GM18858 (cell line): ENCODE measurements at regions not wholly inside any gene's neighbourhood (a gene's known extent, or its start where the extent isn't known, plus 50 kb on each side); places are given as distances from the start of the nearest gene placed in this dataset.
A peak's percentile ranks its signal among the peaks of the same experiment; 100 is the strongest.

Experiments
- ATAC-seq: cut with Tn5 transposase; IDR thresholded peaks from one replicate; pipeline ENCODE4 v1.9.1; 2021; ENCODE audit not compliant: unreplicated experiment

DNA sequence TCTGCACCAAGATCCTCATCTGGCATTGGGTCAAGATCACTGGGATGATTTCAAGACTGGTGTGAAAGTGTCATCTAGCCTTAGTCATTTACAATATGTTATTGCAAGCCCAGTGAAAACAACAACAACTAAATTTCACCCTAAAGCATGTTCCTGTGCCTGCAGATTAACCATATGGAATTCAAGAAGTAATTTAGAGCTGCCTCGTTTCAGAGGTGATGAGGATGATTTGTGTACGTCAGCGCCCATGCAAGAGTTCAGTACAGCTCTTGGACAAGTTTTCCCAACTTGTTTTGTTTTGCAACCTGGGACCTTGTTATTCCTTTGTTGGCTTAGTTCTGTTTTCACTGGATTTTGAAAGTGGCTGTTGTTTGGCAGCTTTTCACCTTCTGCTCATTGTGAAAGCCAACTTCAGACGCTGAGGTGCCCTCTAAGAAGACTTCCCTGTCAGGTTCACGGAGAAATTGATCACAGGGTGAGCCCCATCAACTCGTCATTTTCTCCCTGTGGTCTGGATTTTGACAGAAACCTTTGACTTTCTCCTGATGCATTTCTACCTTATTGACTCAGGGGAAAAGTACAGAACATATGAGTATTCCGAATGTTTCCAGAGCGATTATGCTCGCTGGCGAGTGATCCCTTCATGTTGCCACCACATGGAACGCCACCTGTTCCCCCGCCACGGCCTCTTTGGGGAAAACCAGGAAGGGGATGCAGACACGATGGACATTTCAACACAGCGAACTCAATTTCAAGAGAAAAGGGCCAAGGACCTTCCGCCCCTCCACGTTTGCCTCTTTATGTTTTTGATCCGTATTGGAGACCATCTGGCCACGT lies 85.6 kb downstream of the FOXL1 start:
- ATAC-seq: no peak

DNA sequence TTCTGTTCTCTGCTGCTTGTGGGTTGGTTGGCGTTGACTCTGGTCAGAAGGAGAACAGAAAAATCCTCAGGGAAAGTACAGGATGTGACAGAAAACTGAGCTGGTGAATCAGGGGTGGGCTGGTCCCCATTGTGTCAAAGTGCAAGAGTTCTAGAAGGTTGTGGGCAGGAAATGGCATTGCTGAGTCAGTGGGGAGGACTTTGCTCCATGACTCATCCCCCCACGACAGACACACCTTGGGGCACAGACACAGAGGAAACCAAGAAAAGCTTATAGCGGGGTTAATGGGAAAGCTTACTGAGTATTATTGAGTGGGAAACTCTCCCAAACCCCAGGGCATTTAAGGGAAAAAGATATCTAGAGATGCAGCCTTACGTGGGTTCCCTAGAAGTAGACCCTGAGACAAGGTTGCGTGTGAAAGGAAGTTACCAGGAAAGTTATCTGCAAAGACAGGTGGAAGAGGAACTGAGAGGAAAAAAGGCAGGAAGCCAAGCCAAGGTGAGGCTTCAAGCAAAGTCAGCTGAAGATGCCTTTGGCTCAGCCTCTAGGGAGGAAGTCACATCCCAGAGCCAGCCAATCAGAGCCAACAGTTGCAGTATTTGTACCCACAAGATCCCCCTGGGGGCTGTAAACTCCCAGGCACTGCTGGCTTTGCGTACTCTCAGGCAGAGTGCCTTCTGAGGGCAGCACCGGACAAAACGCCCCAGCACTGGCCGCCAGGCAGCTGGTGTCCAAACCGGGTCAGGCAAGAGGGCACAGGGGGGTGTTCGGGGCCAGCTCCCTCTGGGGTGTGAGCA lies 86.4 kb downstream of the FOXL1 start:
- ATAC-seq: peak; percentile 66

DNA sequence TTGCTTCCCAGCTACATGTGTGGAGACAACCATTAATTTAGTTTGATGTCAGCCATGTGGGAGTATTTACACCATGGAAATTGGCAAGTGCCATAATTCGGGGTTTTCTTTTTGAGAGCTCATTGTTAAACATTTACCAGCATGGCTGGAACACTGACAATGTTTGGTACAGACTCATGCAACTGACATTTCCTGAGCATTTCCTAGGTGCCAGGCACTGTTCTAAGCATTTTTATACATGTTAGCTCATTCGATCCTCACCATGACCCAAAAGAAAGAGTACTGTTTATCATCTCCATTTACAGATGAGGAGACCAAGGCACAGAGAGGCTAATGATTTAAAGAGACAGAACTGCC lies 86.9 kb downstream of the FOXL1 start:
- no peak for ATAC-seq

DNA sequence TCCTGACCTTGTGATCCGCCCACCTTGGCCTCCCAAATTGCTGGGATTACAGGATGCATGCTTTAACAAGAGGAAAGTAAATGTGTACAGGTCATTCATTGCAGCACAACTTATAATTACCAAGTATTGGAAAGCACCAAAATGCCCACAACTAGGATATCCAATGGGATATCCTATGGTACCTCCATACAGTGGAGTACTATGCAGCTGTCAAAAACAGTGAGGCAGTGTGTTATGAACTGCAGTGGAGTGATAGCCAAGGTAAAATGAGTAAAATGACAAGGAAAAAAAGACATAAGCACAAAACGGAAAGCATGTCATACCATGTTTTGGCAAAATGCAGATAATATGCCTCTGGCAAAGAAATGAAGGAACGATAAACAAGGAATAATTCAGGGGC lies 87.6 kb downstream of the FOXL1 start:
- ATAC-seq: no peak

DNA sequence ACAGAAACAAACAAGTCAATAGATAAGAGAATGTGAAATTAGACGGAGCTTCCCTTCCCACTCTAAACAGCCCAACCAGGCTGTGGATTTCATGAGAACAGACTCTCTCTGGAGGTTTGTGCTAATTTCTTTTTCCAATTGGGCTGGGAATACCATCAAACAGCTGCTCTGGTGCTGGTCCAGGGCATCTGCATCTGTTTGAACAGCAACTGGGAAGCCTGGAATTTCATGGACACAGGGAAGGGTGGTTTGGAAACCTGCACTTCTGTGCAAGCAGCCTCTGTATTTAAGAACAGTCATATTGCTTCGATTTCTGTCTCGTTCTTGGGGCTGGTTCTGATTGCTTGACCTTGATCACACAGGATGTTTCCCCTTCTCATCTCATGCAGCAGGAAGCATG lies 88.7 kb downstream of the FOXL1 start:
- no peak for ATAC-seq

DNA sequence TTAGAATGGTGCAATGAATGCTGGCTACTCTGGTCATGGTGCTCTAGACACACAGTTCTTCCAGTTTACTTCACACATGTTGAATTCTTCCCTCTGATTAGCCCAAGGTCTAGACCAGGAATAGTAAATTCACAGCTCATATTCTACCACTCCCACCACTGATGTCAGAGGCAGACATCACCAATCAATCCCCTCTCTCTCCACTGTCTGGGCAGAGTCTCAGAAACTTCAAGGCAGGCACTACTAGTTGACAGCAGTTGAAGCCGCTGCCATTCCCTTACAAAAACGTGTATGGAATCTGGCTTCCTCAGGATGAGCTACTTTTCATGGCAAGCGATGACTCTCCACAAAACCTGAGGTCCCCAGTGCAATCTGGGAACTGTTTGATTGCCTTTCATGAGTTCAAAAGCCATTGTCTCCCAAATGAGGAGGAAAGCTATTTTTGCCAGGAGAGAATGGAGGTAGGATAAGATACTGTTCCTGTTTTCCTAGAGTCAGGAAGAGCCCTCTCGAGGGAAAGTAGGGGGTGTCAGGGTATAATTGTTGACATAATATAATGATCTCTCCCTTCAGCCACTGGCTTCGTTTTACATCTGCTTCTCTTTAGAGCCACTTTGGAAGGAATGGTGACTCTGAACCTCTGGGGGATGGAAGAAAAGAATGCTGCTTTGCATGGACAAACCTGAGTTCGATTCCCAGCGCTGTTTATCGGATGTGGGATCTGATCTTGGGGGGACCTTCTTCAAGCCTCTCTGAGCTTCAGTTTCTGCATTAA lies 90.0 kb downstream of the FOXL1 start:
- ATAC-seq: no peak

DNA sequence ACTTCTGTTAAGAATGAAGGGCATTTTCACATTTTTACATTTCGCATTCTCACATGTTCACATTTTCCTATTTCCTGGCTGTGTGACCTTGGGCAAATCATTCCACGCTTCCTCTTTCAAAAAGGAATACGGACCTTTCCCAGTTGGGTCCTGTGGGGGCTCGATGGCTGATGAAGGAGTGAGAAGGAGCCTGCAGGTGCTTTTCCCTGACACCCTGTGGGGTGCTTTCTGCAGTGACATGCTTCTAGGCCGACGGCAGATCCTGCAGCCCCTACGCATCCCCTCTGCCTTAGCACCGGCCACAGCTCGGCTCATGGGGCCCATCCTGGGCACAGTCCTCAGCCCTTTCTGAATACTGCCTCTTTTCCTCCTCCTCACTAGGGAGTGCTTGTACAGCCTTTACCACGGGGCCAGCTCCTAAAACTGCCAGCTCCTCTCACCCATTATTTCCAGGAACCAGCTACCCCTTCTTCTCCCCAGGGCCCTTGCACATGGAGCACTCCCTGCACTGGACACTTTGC lies 91.0 kb downstream of the FOXL1 start:
- no peak for ATAC-seq

DNA sequence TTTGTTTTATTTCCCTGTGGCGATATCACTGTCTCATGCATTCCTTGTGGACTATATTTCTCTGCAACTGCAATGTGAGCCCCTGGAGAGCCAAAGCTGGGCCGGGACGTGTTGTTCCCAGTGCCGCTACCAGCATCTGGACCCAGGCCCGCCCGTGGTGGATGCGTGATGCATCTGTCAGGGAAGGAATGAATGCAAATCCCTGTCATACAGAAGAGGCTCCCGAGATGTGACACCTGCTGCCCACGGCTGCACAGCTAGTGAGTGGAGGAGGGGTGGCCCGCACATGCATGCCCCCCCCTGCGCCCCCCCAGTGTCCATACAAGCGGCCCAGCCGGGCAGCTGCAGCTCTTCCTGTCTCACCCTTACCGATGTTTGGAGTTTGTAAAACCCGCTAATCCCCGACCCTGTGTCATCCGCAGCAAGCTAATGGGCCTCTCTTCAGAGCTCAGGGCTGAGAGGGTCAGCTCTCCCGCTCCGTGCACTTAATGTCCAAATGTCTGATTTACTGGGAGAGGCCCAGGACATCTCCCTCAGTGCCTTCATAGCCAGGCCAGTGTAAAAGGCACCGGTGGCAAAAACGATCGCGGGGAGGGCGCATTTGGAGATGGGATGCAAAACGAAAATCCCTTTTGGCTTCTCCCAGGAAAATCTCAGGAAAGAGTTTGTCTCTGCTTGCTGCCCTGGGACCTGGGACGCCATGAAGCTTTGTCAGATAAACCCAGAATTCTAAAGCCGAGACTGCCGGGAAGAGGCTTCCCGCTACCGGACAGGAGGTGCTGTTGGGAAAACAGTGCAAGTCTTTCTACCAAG lies 91.8 kb downstream of the FOXL1 start:
- no peak for ATAC-seq

DNA sequence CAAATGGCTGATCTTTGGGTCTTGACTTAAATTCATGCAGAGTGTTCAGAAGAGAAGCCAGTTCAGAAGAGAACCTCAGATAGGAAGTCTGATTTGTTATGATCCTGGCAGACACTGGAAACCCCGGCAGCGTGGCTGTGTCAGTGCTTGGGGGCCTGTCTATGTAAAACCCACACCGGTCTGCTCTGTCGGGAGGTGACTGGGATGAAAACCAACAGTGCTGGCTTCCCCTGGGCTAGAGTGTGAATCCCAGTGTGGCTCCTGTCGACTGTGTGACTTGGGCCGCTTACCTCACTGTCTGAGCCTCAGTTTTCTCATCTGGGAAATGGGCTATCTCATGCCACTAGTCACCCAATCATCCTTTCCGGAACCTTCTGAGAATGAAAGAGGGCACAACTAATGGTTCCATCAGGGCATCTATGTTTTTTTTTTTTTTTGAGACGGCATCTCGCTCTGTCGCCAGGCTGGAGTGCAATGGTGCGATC lies 92.4 kb downstream of the FOXL1 start:
- no peak for ATAC-seq

DNA sequence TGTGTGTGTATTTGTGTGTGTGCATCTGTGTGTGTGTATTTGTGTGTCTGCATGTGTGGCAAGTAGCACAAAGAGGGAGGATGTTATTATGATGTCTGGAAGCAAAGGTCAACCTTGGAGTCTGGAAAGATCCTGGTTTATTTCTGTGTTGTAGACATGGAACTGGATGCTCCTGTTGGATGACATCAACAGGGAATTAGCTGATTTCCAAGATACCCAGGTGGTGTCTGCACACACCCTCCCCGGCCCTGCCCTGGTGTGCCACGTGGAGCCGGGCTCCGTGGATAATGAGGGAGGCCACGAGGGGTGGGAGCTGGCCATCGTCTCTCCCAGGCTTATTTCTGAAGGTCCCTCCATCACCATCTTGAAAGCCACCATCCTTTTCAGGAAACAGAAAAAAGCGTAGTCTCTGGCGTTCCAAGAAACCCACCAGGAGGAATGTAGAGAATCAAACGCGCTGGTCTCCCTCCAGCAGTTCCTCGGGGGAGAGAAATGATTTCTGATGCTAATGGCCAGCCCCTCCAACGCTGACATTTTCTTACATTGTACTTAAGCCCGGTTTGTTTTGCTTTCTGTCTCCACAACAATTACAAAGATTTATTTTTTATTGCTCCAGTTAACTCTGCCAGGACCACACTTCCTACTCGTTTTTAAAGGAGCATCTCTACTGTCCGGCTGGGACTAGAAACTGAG lies 93.3 kb downstream of the FOXL1 start:
- no peak for ATAC-seq

DNA sequence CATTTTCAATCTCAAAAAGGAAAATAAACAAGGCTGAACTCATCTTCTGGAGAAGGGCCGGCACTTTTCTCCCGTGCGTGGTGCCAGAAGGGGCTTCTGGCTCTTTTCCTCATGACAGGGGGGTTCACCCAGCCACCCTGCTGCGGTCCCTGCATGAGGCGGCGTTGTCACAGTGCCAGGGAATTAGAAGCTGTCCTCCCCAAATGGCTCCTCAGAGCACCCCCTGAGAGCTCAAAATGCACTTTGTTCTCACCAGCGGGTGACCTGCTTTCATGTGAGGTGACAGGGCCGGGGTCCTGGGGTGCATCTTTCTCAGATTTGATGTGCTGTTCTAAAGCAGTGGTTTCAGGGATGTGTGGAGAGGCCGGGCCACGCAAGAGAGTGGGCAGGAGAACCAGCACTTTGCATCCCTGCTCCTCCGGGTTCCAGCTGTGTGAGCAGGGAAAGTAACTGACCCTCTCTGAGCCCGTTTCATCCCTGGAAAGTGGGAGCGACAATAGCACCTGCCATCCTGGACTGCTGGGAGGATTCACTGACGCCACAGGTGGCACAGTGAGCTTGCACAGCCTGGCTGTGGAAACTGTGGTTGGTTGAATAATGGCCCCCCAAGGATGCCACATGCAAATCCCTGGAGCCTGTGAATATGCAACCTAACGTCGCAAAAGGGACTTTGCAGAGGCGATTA lies 94.0 kb downstream of the FOXL1 start:
- no peak for ATAC-seq

DNA sequence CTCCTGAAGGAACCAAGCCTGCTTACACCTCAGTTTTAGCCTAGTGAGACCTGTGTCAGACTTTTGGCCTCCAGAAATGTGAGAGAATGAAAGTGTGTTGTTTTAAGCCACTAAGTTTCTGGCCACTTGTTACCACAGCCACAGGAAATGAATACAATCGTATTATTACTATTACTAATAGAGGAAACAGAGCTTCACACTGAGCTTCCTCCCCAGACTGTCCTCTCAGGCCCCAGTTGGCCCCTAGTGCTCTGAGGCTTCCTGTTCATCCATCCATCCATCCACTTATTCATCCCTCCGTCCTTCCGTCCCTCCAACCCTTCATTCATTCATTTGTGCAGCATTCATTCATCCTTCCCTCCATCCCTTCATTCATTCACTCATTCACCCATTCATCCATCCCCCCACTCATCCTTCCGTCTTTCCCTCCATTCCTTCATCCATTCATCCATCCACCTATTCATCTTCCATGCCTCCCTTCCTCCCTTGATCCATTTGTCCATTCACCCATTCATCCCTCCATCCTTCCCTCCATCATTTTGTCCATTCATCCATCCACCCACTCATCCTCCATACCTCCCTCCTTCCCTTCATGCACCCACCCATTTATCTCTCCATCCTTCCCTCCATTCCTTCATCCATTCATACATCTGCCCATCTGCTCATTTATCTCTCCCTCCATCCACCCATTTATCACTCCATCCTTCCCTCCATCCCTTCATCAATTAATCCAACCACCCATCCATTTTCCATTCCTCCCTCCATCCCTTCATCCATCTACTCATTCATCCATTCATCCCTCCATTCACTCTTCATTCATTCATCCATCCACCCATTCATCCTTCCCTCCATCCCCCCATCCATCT lies 95.0 kb downstream of the FOXL1 start:
- ATAC-seq: no peak

DNA sequence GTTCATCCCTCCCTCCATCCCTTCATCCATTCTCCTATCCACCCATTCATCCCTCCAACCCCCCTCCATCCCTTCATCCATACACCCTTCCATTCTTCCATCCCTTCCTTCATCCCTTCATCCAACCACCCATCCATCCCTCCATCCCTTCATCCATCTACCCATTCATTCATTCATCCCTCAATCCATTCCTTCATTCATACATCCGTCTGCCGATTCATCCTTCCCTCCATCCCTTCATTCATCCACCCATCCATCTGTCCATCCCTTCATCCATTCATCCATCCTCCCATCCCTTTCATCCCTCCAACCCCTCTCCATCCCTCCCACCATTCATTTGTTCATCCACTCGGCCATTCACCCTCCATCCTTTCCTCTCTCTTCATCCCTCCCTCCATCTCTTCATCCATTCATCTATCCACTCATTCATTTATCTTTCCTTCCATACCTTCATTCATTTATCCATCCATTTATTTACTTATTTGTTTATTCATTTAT lies 95.7 kb downstream of the FOXL1 start:
- ATAC-seq: no peak

DNA sequence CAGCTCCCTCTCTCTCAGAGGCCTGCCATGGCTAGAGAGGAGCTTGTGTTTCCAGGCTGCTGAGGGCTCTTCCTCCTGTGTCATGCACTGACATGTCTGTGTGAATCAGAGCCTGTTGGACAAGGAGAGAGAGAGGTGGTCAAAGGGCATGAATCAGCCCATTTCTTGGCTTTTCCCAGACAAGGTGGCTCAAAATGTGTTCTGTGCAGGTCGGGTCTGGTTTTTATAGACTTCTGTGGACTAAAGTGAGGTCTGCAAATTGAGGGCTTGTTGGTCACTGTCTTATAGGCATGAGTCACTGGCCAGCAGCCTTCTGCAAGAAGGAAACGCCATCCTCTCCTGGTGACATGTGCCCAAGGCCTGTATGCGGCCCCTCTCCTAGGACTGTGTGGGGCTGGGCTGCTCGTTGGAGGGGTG lies 97.9 kb downstream of the FOXL1 start:
- ATAC-seq: no peak

DNA sequence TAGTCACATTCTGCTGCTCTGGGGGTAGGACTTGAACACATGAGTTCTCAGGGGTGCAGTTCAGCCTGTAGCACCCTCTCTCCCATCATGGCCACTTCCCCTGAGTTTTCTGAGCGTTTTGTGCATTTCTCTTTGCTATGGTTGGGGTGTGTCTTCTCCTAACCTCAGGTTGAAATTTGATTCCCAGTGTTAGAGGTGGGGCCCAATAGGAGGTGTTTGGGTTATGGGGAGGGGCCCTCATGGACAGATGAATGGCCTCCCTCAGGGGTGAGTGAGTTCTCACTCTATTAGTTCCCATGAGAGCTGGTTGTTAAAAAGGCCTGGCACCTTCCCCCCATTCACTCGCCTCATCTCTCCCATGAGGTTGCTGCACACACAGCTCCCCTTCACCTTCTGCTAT lies 101.1 kb downstream of the FOXL1 start:
- no peak for ATAC-seq

DNA sequence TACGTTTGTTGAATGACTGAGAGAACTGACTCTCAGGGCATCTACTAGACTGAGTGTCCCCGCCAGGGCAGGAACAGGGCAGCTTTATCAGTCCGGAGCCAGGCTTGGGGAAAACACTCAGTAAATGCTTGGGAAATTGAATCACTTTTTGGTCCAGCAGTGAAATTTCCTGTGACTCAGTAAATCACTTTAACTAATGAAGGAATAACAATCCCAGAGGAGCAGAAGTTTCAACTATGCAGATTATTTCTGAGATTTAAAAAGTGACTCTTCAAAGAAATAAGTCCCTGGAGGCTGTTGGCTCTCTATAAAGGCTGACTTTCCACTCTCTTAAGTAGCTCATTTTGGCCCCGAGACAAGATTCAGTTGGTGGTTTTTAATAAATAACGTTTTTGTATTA lies 101.8 kb downstream of the FOXL1 start:
- ATAC-seq: no peak

DNA sequence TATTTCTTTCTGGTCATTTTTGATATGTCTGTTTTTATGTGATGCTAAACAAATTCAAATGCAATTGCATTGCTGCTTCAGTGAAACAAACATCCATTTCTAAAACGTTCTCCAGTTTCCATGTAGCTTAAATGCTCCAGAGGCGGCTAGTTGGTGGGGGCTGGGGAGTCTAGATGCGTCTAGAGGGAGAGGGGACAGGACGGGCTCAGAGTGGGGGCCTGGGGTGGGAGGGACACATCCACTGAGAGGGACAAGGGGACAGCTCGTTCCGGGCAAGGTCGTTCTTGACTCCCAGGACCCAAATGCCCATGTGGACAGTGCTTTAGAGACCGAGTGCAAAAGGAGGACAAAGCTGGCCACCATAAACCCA lies 102.3 kb downstream of the FOXL1 start:
- ATAC-seq: no peak

DNA sequence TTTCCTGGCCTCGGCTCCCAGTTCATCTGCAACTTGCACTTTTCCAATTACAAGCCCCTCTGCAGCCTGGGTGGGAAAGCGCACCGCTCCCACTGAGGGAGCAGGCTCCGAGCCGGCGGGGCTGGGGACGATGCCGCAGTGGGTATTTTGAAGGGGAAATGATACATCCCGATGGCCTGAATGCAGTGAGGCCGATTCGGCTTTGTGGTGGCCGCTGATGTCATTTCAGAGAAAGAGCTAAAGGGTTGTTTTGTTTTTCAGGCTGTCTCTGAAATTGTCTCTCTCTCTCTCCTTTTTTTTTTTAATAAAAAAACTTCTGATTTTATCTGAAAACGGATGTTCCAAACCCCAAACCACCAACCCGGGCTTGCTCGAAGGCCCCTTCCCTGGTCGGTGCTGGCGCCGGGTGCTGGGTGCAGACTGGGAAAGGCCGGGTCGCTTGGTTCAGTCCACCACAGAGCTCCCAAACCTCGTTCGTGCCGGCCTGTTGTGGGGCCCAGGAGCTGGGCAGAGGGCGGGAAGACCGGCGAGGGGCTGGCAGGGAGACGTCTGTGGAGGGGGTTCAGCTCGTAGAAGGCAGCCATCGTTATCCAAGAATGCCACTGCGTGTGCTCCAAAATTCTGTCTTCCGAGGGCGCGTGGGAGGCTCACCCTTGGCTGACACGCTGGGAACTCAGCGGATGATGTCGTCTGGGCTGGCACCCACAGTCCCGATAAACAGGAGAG lies 102.8 kb downstream of the FOXL1 start:
- no peak for ATAC-seq
